Fibroblast of the aortic adventitia (primary cell): ENCODE measurements at regions not wholly inside any gene's neighbourhood (a gene's known extent, or its start where the extent isn't known, plus 50 kb on each side); places are given as distances from the start of the nearest gene placed in this dataset.

Experiments
- DNase-seq: peaks from one replicate; pipeline ENCODE4 v3.0.0-alpha.2; 2010; ENCODE audit warnings: low read depth
- H3K4me3 ChIP-seq: 2 replicates; pipeline ENCODE4 v1.5.1; 2011; ENCODE audit warnings: low read depth, mild to moderate bottlenecking, control low read depth, low read length, moderate library complexity
- CTCF ChIP-seq: IDR thresholded peaks from 2 replicates; pipeline ENCODE4 v1.5.1; 2011; ENCODE audit warnings: mild to moderate bottlenecking, low read length, control low read depth, inconsistent platforms; ENCODE audit not compliant: insufficient read depth

- DNase-seq, result no peak
Measured at GRCh38 chr22:48490500-48491411, 1336.9 kb downstream of the BRD1 start.

GRCh38 chr22:48489551-48490499 is 1337.8 kb downstream of the BRD1 start:
- peak overlapping the region; percentile 44 for H3K4me3 ChIP-seq
- DNase-seq, result no peak
- TF ChIP-seq CTCF, result no peak

More at GRCh38 chr22:48490500-48491411, 1336.9 kb downstream of the BRD1 start:
- no peak for TF ChIP-seq CTCF
- peak overlapping the region; percentile 9 for H3K4me3 ChIP-seq

GRCh38 chr22:48488611-48489511 is 1338.8 kb downstream of the BRD1 start:
- no peak for DNase-seq
- no peak for TF ChIP-seq CTCF
- H3K4me3 ChIP-seq, result no peak overlapping the region

- DNase-seq, result no peak
- no peak for TF ChIP-seq CTCF
- no peak overlapping the region for H3K4me3 ChIP-seq
Measured at GRCh38 chr22:48488149-48488551, 1339.5 kb downstream of the BRD1 start.

- H3K4me3 ChIP-seq, result no peak overlapping the region
- no peak for TF ChIP-seq CTCF
Measured at GRCh38 chr22:48486558-48486957, 1341.1 kb downstream of the BRD1 start.

GRCh38 chr22:48486134-48486532 is 1341.5 kb downstream of the BRD1 start:
- no peak overlapping the region for H3K4me3 ChIP-seq
- no peak for TF ChIP-seq CTCF
- no peak for DNase-seq

More at GRCh38 chr22:48486558-48486957, 1341.1 kb downstream of the BRD1 start:
- DNase-seq, result no peak
